ENCODE measurements at regions not wholly inside any gene's neighbourhood (a gene's known extent, or its start where the extent isn't known, plus 50 kb on each side); places are given as distances from the start of the nearest gene placed in this dataset.
"Not testable (repeated sequence)": the region's sequence is repeated elsewhere in the genome, so short reads cannot be mapped to it uniquely, and the experiment has no call there.

- DNase-seq: no peak
Measured at GRCh38 chr16:60481591-60481990, 1554.6 kb downstream of the CDH8 start.

DNA sequence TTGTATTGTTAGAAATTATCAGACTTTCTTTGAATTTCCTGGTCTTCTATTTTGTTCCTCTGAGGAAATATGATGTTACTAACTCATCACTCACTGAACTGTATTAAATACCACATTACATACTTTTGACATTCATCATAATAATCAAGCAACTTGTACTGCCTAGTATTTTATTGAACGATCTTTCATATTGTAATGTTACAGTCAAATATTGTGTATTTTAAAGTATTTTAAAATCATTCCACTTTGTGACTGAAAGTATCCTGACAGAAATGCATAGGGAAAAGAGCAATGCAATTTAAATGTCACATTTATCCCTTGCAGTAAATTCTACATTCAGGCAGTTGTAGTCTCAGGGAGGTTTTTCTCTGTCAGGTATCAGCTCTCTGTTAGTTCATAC, 1557.4 kb downstream of the CDH8 start:
- DNase-seq: no peak

GRCh38 chr16:60463986-60464385, 1572.3 kb downstream of the CDH8 start:
- no peak for DNase-seq

DNA sequence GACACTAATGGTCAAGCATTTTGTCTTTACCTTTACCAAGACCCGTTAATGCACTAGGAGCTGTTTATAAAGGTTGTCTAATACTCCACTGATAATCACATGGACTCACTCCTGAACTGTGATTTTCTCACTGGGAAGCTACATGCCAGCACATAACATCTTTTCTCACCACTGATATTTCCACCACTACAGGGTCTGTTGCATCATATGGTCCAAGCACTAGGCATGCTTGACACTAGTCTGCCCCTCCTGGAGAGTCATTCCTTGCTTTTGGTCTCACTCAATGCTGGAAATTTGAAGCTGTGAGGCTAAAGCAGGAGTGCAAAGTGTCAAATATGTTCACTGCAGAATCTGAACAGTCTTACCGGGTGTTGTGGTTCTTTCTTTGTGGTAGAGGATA, 1576.8 kb downstream of the CDH8 start:
- no peak for DNase-seq

- no peak for DNase-seq
Measured at GRCh38 chr16:60458255-60458654, 1578.0 kb downstream of the CDH8 start.

DNA sequence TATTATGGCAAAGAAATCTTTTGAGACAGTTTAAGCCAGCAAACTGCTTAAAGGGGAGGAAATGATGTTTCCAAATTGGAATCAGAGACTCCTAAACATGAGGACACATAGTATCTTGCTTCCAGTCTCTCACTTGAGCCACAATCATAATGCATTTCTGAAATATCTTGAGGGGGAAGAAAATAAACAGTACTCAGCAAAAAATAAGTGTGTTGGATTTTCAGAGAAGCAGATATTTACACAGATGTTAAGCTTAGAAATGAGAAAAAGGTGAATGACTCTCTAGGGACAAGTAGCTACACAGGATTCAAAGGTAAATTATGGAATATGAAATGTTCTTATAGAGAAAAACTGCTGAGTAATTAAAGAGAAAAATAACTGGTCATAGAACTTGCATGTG, 1583.6 kb downstream of the CDH8 start:
- DNase-seq: no peak

DNA sequence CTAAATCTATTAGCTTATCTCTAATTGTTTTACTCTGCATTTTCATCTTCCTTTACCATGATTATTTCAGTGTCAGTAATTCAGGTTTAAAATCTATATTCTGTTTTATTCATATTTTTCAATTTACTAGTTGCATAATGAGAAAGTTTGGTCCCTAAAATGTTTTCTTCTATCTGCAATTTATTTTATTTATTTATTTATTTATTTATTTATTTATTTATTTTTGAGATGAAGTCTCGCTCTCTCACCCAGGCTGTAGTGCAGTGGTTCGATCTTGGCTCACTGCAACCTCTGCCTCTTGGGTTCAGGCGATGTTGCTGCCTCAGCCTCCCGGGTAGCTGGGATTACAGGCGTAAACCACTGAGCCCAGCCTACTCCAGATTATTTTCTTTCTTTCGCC, 1597.3 kb downstream of the CDH8 start:
- DNase-seq: no peak

- DNase-seq: no peak
Measured at GRCh38 chr16:60432472-60432871, 1603.8 kb downstream of the CDH8 start.

DNA sequence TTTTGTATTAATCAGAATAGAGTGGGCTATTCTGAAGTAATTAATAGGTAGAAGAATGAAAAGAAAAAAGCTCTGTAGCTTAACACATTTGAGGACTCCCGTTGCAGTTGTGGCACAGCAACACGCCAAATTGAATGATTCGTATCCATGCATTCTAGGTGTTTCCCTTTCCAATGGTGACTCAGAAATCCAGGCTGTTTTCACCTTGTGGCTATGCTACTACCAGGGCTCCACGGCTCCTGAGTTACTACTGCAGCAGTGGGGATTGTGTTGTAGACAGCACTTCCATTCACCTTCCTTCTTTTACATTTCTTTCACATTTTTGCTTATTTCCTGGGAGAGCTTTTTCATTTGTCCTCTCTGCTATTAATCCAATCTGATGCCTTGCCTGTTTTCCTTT, 1616.4 kb downstream of the CDH8 start:
- DNase-seq: no peak

- DNase-seq: no peak
Measured at GRCh38 chr16:60414613-60415012, 1621.6 kb downstream of the CDH8 start.

DNA sequence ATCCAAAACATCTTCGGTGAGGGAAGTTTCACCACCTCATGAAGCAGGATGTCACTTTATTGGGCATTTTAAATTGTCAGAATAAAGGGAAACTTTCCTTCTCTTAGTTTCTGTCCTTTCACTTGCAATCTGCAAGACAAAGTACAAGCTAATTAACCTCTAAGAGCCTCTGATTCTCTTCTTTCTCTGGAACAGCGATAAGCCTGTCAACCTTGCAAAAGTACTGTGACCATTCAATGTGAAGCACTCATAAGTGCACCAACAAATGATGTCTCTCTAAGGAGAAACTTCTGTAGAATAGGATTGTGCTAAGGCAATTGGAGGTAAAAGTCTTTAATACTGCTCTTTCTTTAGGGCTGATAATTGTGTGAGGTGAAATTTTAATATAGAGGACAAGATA, 1622.3 kb downstream of the CDH8 start:
- DNase-seq: no peak

- DNase-seq: no peak
Measured at GRCh38 chr16:60407606-60408005, 1628.6 kb downstream of the CDH8 start.

DNA sequence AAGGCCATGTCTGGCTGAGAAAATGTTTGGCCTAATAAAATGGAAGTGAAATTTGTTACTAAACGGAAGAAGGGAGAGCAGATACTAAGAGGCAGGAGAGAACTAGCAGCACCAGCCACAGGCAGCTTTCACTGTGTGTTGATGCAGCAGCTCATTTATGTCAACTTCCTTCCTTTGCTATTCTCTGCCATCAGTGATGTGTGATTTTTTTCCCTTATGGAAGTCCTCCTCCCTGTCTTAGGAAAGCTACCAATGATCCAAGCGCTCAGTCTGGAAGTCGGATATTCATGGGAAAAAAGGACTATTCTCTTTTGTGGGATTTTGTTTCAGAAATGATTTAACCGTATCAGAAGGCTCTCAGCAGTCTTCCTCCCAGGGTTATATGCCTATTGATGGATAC, 1629.2 kb downstream of the CDH8 start:
- DNase-seq: no peak

GRCh38 chr16:60405286-60405685, 1631.0 kb downstream of the CDH8 start:
- DNase-seq: no peak

- DNase-seq: no peak
Measured at GRCh38 chr16:60404401-60404800, 1631.8 kb downstream of the CDH8 start.

- not testable (repeated sequence) for DNase-seq
Measured at GRCh38 chr16:60402941-60403340, 1633.3 kb downstream of the CDH8 start.

DNA sequence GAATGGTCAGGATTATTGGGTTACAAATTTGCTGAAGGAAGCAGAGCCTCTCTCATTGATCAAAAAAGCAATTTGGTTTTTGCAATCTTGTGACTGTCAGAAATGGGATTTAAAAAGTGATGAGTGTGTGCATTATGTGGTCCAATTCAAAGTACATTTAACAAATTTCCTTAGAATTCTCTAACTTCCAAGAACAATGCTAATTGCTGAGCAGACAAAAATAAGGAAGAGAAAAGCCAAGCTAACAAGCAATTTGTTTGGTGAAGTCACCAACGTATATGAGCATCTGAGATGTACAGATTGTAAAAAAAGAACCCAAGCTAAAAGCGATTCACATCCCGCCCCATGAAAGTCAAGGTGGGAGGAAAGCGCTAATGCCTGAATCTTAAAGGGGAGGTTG, 1643.9 kb downstream of the CDH8 start:
- no peak for DNase-seq

DNA sequence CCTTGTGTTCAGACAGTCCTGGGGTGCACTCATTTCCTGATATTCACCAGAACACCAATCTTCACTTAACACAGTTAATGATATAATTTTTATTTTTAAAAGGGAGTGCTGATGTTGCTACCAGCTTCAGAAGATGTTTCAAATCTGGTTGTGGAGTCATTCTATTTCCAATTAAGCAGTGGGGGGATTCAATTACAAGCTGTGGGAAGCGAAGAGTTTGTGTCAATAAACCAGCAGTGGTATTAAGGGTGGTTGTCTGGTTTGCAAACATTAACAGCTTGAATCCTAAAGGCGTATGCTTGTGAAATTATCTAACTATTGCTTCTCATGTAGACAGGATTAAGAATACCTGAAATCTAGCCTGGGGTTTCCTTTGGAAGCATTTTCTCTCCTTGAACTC, 1637.5 kb upstream of the GOT2 start:
- no peak for DNase-seq

DNA sequence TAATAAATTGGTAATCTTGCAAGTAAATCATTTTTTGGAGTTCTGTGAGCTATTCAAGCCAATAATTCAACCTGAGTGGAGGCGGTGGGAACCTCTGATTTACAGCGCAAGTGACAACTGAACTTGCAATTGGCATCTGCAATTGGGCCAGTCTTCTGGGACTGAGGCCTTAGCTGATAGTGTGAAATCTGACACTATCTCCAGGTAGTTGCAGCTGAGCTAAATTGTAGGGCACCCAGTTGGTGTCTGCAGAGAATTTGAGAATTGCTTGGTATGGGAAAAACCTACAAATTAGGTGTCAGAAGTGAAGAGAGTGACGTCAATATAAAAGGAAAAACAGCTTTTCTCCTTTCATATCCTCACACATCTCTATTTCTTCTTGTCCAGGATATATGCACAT, 1633.6 kb upstream of the GOT2 start:
- DNase-seq: no peak

GRCh38 chr16:60363566-60363965, 1629.5 kb upstream of the GOT2 start:
- no peak for DNase-seq

- not testable (repeated sequence) for DNase-seq
Measured at GRCh38 chr16:60359866-60360265, 1625.8 kb upstream of the GOT2 start.

GRCh38 chr16:60359412-60359811, 1625.3 kb upstream of the GOT2 start:
- DNase-seq: not testable (repeated sequence)

- not testable (repeated sequence) for DNase-seq
Measured at GRCh38 chr16:60357876-60358522, 1623.9 kb upstream of the GOT2 start.

DNA sequence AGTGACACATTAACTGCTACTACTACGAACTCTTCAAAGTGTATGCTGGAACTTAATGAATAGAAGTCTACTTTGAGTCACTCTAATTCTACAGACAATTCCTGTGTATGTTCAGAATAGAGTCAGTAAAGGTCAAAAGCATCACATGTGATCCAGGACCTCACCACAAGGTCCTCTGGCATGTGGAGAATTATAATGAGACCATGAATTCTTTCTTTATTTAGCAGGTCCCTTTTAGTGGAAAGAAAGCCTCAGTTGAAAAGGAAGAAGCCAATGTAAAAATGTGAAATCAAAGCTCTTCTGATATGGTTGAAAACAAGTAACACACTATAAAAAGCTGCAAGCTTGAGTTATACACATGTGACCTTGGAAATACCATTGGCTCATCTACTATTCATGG, 1612.1 kb upstream of the GOT2 start:
- no peak for DNase-seq

- no peak for DNase-seq
Measured at GRCh38 chr16:60337671-60338070, 1603.6 kb upstream of the GOT2 start.

DNA sequence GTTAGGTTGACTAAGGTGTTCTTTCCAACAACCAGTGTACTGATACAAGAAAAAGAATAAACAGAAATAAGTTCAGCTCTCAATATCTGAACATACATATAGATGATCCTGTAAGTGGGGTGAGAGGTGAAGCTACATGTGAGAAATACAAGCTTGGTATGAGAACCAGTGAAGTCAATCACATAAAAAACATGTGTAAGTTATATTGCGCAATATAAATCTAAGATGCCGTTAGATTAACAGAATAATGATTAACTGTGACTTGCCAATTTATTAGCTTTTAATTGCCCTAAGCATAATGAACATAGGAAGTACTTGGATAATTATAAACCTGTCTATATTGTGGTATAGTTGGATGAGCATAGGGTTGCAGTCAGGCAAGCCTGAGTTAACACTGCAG, 1597.1 kb upstream of the GOT2 start:
- no peak for DNase-seq
